ENCODE measurements at regions not wholly inside any gene's neighbourhood (a gene's known extent, or its start where the extent isn't known, plus 50 kb on each side); places are given as distances from the start of the nearest gene placed in this dataset.

GRCh38 chr12:65668981-65669695, 155.1 kb upstream of the HMGA2 start:
- Histone ChIP-seq H3K36me3 (ENCODE audit: low read length) (no peaks in the 10 kb centered on the region), H2AFZ (ENCODE audit: low read depth, low read length, severe bottlenecking) (no peak overlapping the region), H3K27me3 (ENCODE audit: low read length) (no peaks in the 10 kb centered on the region), H3K4me3 (ENCODE audit: insufficient read depth, low read length, poor library complexity, severe bottlenecking) (no peak overlapping the region), H3F3A (ENCODE audit: insufficient read depth) (no peaks in the 10 kb centered on the region), H4K20me1 (ENCODE audit: low read depth, low read length) (no peaks in the 10 kb centered on the region), H3K9me3 (ENCODE audit: insufficient read depth, low read length) (no peaks in the 10 kb centered on the region), H3K9ac (ENCODE audit: low read length) (no peak overlapping the region), H3K79me2 (ENCODE audit: insufficient read depth, low read length) (no peaks in the 10 kb centered on the region), H3K27ac (ENCODE audit: low read depth, low read length) (no peak overlapping the region), H3K4me2 (ENCODE audit: low read depth, low read length, poor library complexity, severe bottlenecking) (no peak overlapping the region), H3K9me2 (replicated peaks; ENCODE audit: insufficient read depth, low read length) (no peaks in the 10 kb centered on the region)
- no peak for TF ChIP-seq CTCF (IDR thresholded peaks at IDR 0.05; ENCODE audit: insufficient read depth, low read length, poor library complexity, severe bottlenecking)
- no peak for TF ChIP-seq EZH2phosphoT487 (conservative IDR thresholded peaks at IDR 0.05; ENCODE audit: low read length)

- no peak overlapping the region for H3K27ac ChIP-seq (ENCODE audit: low read depth, low read length)
- no peaks in the 10 kb centered on the region for H3K79me2 ChIP-seq (ENCODE audit: insufficient read depth, low read length)
- no peaks in the 10 kb centered on the region for H4K20me1 ChIP-seq (ENCODE audit: low read depth, low read length)
- no peak overlapping the region for H3K4me2 ChIP-seq (ENCODE audit: low read depth, low read length, poor library complexity, severe bottlenecking)
- H3F3A ChIP-seq (ENCODE audit: insufficient read depth), result no peaks in the 10 kb centered on the region
- TF ChIP-seq CTCF (IDR thresholded peaks at IDR 0.05; ENCODE audit: insufficient read depth, low read length, poor library complexity, severe bottlenecking), result no peak
- TF ChIP-seq EZH2phosphoT487 (conservative IDR thresholded peaks at IDR 0.05; ENCODE audit: low read length), result no peak
- H3K36me3 ChIP-seq (ENCODE audit: low read length), result no peaks in the 10 kb centered on the region
- H3K9me3 ChIP-seq (ENCODE audit: insufficient read depth, low read length), result no peaks in the 10 kb centered on the region
- H3K9me2 ChIP-seq (replicated peaks; ENCODE audit: insufficient read depth, low read length), result no peaks in the 10 kb centered on the region
- H3K4me3 ChIP-seq (ENCODE audit: insufficient read depth, low read length, poor library complexity, severe bottlenecking), result no peak overlapping the region
- H2AFZ ChIP-seq (ENCODE audit: low read depth, low read length, severe bottlenecking), result no peak overlapping the region
- no peaks in the 10 kb centered on the region for H3K27me3 ChIP-seq (ENCODE audit: low read length)
- H3K9ac ChIP-seq (ENCODE audit: low read length), result no peak overlapping the region
Measured at GRCh38 chr12:65670775-65671174, 153.5 kb upstream of the HMGA2 start.

- no peak overlapping the region for H3K4me2 ChIP-seq (ENCODE audit: low read depth, low read length, poor library complexity, severe bottlenecking)
- no peak overlapping the region for H3K27ac ChIP-seq (ENCODE audit: low read depth, low read length)
- no peak for TF ChIP-seq CTCF (IDR thresholded peaks at IDR 0.05; ENCODE audit: insufficient read depth, low read length, poor library complexity, severe bottlenecking)
- no peak for TF ChIP-seq EZH2phosphoT487 (conservative IDR thresholded peaks at IDR 0.05; ENCODE audit: low read length)
- H3K36me3 ChIP-seq (ENCODE audit: low read length), result no peaks in the 10 kb centered on the region
- no peak overlapping the region for H2AFZ ChIP-seq (ENCODE audit: low read depth, low read length, severe bottlenecking)
- no peaks in the 10 kb centered on the region for H3K9me3 ChIP-seq (ENCODE audit: insufficient read depth, low read length)
- no peaks in the 10 kb centered on the region for H3F3A ChIP-seq (ENCODE audit: insufficient read depth)
- H3K27me3 ChIP-seq (ENCODE audit: low read length), result no peaks in the 10 kb centered on the region
- no peaks in the 10 kb centered on the region for H3K79me2 ChIP-seq (ENCODE audit: insufficient read depth, low read length)
- no peak overlapping the region for H3K4me3 ChIP-seq (ENCODE audit: insufficient read depth, low read length, poor library complexity, severe bottlenecking)
- H3K9ac ChIP-seq (ENCODE audit: low read length), result no peak overlapping the region
- no peaks in the 10 kb centered on the region for H4K20me1 ChIP-seq (ENCODE audit: low read depth, low read length)
- no peaks in the 10 kb centered on the region for H3K9me2 ChIP-seq (replicated peaks; ENCODE audit: insufficient read depth, low read length)
Measured at GRCh38 chr12:65672441-65672840, 151.8 kb upstream of the HMGA2 start.
